GM12891 (cell line): ENCODE measurements at regions not wholly inside any gene's neighbourhood (a gene's known extent, or its start where the extent isn't known, plus 50 kb on each side); places are given as distances from the start of the nearest gene placed in this dataset.

Experiments
- DNase-seq: peaks from one replicate; pipeline ENCODE4 v3.0.0; 2011; ENCODE audit warnings: low spot score; ENCODE audit not compliant: insufficient read length
- FAIRE-seq: peaks from 2 replicates; lab custom pipeline; 2011; peaks lifted over from hg19 to GRCh38; lab: Jason Lieb, UNC
- PAX5 ChIP-seq: IDR thresholded peaks from 2 replicates; pipeline ENCODE4 v1.6.1; 2011; ENCODE audit warnings: low read length, moderate library complexity, mild to moderate bottlenecking; ENCODE audit not compliant: insufficient read depth, severe bottlenecking
- POLR2A ChIP-seq: IDR thresholded peaks from 2 replicates; pipeline ENCODE4 v1.6.1; 2011; ENCODE audit warnings: low read depth, low read length, control low read depth
- POLR2AphosphoS5 ChIP-seq: IDR thresholded peaks from 2 replicates; pipeline ENCODE4 v1.6.1; 2011; ENCODE audit warnings: low read depth, low read length, control low read depth
- POU2F2 ChIP-seq: IDR thresholded peaks from 2 replicates; pipeline ENCODE4 v1.6.1; 2011; ENCODE audit warnings: low read depth, mild to moderate bottlenecking, control low read depth, low read length, moderate library complexity
- SPI1 ChIP-seq: IDR thresholded peaks from 2 replicates; pipeline ENCODE4 v1.6.1; 2011; ENCODE audit warnings: low read depth, low read length, control low read depth
- TAF1 ChIP-seq: IDR thresholded peaks from 2 replicates; pipeline ENCODE4 v1.6.1; 2011; ENCODE audit warnings: low read depth, low read length, control low read depth

DNA sequence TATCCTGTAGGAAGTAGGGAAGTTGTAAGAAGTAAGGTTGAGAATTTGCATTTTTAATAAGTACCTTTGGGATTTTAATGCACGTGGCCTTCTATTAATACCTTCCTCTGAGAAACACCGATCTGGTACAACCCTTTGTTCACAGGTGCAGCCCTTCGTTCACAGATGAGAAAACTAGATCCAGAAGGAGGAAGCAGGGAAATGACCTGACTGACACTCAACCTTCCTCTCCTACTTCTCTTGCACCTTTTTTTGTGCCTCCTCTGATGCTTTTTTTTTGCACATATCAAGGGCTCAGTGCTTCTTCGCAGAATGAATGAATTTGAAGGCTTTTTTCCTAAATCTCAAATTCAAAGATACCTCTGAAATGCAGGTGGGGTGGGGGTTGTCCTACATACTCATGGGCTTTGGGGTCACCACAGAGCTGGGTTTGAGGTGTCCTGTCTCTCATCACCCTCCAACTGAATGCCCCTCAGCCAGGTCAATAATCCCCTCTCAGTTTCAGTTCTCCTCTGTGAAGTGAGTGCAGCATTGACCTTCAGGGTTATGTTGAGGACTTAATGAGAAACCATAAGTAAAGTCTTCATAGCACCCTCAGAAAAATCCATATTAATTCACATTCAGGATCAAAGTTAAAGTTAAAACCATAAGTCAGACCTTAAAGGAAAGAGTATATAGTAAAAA, 161.5 kb upstream of the CTNNB1 start:
- DNase-seq (no peak), FAIRE-seq (no peak)
- TF ChIP-seq TAF1 (no peak), SPI1 (peak; percentile 51), PAX5 (no peak), POLR2A (no peak)

DNA sequence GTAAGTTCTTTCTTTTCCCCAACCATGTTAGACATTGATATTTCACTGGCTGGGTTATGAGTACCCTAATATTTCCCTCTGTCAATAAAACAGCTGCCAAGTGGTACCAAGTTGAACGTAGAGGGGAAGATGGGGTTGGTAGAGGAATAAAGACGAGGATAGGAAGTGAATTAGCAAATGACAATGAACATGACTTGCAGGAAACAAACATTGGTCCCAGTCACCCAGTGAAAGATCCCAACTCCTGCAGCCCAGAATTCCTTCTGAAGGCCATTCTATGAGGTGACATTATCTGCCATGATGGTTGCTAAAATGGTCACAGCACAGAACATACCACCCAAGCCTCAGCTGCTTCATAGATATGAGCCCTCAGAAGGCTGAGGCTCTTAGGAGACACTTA, 159.0 kb upstream of the CTNNB1 start:
- DNase-seq: no peak

DNA sequence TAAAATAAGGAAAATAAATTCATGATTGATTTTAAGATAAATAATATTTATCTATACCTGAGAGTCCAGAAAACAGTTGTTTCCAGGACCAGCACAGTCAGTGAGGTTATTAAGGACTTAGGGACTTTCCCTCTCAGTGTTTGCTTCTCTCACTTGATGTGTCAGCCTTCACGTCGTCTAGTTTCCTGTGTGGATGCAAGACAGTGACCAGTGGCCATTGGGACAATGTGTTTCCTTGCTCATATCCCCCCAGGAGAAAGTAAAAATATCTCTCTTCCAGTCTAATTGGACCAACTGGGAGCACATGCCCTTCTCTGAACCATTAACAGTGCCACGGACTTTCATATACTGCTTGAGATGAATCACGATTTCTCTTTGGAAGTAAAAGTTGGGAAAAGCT, 157.8 kb upstream of the CTNNB1 start:
- no peak for DNase-seq
- TF ChIP-seq PAX5 (no peak), POLR2AphosphoS5 (no peak), POLR2A (no peak), TAF1 (no peak), POU2F2 (no peak), SPI1 (no peak)
- no peak for FAIRE-seq

More for the DNA sequence above, 159.0 kb upstream of the CTNNB1 start:
- TF ChIP-seq POLR2AphosphoS5: no peak
- TF ChIP-seq PAX5: no peak
- no peak for TF ChIP-seq SPI1
- no peak for TF ChIP-seq POLR2A
- TF ChIP-seq POU2F2: no peak
- TF ChIP-seq TAF1: no peak
- no peak for FAIRE-seq

DNA sequence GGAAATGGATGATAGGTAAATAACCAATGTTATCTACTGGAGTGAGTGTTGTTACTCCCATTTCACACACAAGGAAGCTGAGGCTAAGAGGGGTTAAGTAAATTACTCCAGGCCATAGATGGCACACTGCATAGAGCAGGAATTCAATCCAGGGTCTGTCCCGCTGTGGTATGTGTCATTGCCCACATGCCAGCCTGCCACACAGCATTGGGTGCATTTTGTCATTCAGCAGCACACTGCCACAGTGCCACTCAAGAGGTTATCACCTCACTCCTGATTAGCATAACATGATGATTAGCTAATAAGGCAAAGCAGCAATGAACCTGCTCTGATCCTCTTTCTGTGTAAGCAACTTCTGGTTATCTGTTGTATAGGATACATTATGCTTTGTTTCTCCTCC, 157.4 kb upstream of the CTNNB1 start:
- no peak for FAIRE-seq
- TF ChIP-seq SPI1 (no peak), POLR2A (no peak), POU2F2 (no peak)
- DNase-seq: no peak

DNA sequence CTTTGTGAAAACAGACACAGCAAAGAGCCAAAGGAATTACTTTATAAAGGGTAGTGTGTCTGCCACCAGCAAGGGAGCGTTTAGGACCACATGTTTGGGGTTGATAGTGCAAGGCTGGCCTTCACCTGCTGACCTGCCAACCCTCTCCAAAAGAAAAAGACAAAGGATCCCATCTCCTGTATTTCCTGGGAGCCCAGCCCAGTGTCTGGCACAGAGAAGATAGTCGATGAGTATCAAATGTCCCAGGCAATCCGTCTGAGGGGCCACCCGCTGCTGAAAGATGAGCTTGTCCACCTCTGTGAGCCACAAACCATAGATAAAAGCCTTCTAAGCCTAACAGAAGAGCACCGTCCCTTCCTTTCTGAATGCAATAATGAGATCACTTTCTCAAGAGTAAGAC, 154.8 kb upstream of the CTNNB1 start:
- TF ChIP-seq SPI1: no peak
- TF ChIP-seq POLR2AphosphoS5: no peak
- TF ChIP-seq TAF1: no peak
- no peak for TF ChIP-seq POU2F2
- no peak for TF ChIP-seq PAX5
- TF ChIP-seq POLR2A: no peak
- no peak for DNase-seq
- FAIRE-seq: no peak

DNA sequence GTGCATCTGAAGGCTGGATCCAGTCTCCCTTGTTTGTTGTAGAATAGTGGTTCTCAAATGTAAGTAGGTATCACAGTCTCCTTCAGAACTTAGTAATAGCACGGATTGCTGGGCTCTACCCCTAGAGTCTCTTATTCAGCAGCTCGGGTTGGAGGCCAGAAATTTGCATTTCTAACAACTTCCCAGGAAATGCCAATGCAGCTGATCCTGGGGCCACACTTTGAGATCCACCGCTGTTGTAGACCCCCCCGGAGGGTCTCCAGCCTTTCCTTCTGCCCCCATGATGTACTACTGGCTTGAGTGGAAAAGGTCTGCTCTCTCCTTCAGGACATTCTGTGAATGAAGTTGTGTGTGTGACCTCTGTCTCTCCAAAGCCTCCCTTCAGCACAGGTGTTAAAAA, 153.8 kb upstream of the CTNNB1 start:
- TF ChIP-seq POU2F2 (no peak), POLR2AphosphoS5 (no peak), SPI1 (no peak), POLR2A (no peak), TAF1 (no peak), PAX5 (no peak)
- DNase-seq (no peak), FAIRE-seq (no peak)

DNA sequence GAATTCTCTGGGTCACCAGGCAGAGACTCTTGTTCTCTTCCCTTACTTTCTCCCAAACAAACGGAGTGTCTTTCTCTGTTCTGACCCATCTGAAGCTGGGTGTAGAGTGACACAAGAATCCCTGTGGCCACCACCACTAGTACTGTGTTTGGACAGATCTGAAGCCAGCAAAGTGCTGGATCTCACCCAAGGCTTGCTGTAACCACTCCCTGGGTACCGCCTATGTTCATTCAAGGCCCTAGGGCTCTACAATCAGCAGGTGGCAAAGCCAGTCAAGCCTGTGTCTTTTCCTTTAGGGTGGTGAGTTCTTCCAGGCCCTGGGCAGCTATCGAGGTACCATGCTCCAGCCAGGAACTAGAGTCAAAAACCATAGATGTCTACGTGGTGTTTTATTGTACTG, 149.2 kb upstream of the CTNNB1 start:
- no peak for DNase-seq
- TF ChIP-seq SPI1: no peak
- no peak for TF ChIP-seq POLR2AphosphoS5
- no peak for TF ChIP-seq PAX5
- FAIRE-seq: no peak

DNA sequence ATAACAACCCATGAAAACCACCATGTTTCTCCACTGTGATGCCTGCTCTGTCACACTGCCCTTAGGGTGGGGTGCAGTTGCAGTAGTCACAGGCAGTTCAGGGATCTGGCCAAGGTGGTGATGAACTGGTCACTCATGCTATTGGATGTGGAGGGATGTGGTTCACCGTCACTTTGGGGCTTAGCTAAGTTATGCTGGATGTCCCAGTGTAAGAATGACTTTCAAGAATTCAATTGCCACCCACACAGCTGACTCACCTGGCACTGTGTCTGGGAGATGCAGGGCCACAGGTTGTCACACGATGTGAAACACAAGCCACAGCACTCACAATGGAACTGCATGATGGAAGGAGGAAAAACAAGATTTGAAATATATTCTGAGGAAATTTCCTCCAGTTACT, 146.1 kb upstream of the CTNNB1 start:
- no peak for DNase-seq
- no peak for TF ChIP-seq POLR2AphosphoS5
- TF ChIP-seq SPI1: no peak
- TF ChIP-seq PAX5: no peak
- no peak for TF ChIP-seq TAF1
- TF ChIP-seq POU2F2: no peak
- TF ChIP-seq POLR2A: no peak
- no peak for FAIRE-seq

DNA sequence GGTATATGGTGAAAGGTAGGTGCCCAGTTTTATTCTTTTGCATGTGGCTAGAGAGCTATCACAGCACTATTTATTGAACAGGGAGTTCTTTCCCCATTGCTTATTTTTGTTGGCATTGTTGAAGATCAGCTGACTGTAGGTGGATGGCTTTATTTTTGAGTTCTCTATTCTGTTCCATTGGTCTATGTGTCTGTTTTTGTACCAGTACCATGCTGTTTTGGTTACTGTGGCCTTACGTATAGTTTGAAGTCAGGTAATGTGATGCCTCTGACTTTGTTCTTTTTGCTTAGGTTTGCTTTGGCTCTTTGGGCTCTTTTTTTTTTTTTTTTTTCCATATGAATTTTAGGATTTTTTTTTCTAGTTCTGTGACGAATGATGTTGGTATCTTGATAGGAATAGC, 139.2 kb upstream of the CTNNB1 start:
- FAIRE-seq (no peak), DNase-seq (no peak)
- no peak for TF ChIP-seq PAX5
- TF ChIP-seq SPI1: no peak
- no peak for TF ChIP-seq TAF1
- no peak for TF ChIP-seq POLR2A

DNA sequence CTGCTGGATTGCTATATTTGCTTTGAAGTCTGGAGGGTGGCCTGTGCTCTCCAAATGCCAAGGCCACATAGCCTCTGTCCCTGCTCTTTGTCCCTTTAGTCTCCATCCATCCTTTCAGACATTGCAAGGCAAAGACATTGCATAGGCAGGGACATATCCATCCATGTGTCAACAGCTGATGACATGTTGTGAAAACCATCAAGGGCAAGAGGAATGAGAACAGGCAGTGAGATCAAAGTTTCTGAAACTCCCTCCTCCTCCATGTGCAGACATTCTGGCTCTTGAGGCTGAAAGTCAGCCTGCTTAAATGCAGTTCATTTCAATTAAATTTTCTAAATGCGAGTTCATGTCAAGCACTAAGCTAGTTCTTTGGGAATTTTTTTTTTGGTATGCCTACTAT, 135.2 kb upstream of the CTNNB1 start:
- DNase-seq (no peak), FAIRE-seq (no peak)
- TF ChIP-seq POLR2AphosphoS5 (no peak), PAX5 (no peak), SPI1 (no peak), POLR2A (no peak), POU2F2 (no peak), TAF1 (no peak)
